ENCODE measurements at regions not wholly inside any gene's neighbourhood (a gene's known extent, or its start where the extent isn't known, plus 50 kb on each side); places are given as distances from the start of the nearest gene placed in this dataset.

- H2AFZ ChIP-seq (ENCODE audit: low read depth, low read length): no peak overlapping the region
- H3K36me3 ChIP-seq (ENCODE audit: insufficient read depth, low read length): no peaks in the 10 kb centered on the region
- no peak overlapping the region for H3K4me3 ChIP-seq (ENCODE audit: low read length)
- H3K27me3 ChIP-seq (ENCODE audit: insufficient read depth, low read depth, low read length): no peaks in the 10 kb centered on the region
- TF ChIP-seq EP300 (conservative IDR thresholded peaks at IDR 0.05; ENCODE audit: poor library complexity, severe bottlenecking) (peak; percentile 39), EZH2 (IDR thresholded peaks at IDR 0.05; ENCODE audit: borderline replicate concordance, insufficient read depth, low read length, poor library complexity, severe bottlenecking) (no peak), POLR2AphosphoS5 (IDR thresholded peaks at IDR 0.05) (peak; percentile 60)
- no peak overlapping the region for H3K9ac ChIP-seq (ENCODE audit: low read length)
- H4K20me1 ChIP-seq (ENCODE audit: insufficient read depth): no peaks in the 10 kb centered on the region
- H3K4me2 ChIP-seq (ENCODE audit: low read length): no peak overlapping the region
- H3K79me2 ChIP-seq (replicated peaks; ENCODE audit: insufficient read depth, low read length): no peaks in the 10 kb centered on the region
- H3F3A ChIP-seq (ENCODE audit: insufficient read depth, low read length, poor library complexity, severe bottlenecking): no peaks in the 10 kb centered on the region
- no peak overlapping the region for H3K27ac ChIP-seq (ENCODE audit: low read length)
- H3K9me3 ChIP-seq (ENCODE audit: low read length): no peaks in the 10 kb centered on the region
- H3K9me2 ChIP-seq (ENCODE audit: insufficient read depth, low read length): no peaks in the 10 kb centered on the region
Measured at GRCh38 chr12:43099691-43100163, 452.3 kb downstream of the ADAMTS20 start.

- Histone ChIP-seq H3K79me2 (replicated peaks; ENCODE audit: insufficient read depth, low read length) (no peaks in the 10 kb centered on the region), H3K9me3 (ENCODE audit: low read length) (no peaks in the 10 kb centered on the region), H3K9ac (ENCODE audit: low read length) (no peak overlapping the region), H3K27ac (ENCODE audit: low read length) (no peak overlapping the region), H3K27me3 (ENCODE audit: insufficient read depth, low read depth, low read length) (no peaks in the 10 kb centered on the region), H3K36me3 (ENCODE audit: insufficient read depth, low read length) (no peaks in the 10 kb centered on the region), H3K4me3 (ENCODE audit: low read length) (no peak overlapping the region), H2AFZ (ENCODE audit: low read depth, low read length) (no peak overlapping the region), H3F3A (ENCODE audit: insufficient read depth, low read length, poor library complexity, severe bottlenecking) (no peaks in the 10 kb centered on the region), H3K9me2 (ENCODE audit: insufficient read depth, low read length) (no peaks in the 10 kb centered on the region), H4K20me1 (ENCODE audit: insufficient read depth) (no peaks in the 10 kb centered on the region), H3K4me2 (ENCODE audit: low read length) (no peak overlapping the region)
- TF ChIP-seq SMC3 (conservative IDR thresholded peaks at IDR 0.05; ENCODE audit: poor library complexity): no peak
- no peak for TF ChIP-seq EZH2 (IDR thresholded peaks at IDR 0.05; ENCODE audit: borderline replicate concordance, insufficient read depth, low read length, poor library complexity, severe bottlenecking)
- no peak for TF ChIP-seq RAD21 (conservative IDR thresholded peaks at IDR 0.05)
- no peak for TF ChIP-seq TAF1 (IDR thresholded peaks at IDR 0.05; ENCODE audit: low read depth)
- TF ChIP-seq EP300 (conservative IDR thresholded peaks at IDR 0.05; ENCODE audit: poor library complexity, severe bottlenecking): no peak
- no peak for TF ChIP-seq CTCF (IDR thresholded peaks at IDR 0.05; ENCODE audit: poor library complexity, severe bottlenecking)
- TF ChIP-seq MXI1 (conservative IDR thresholded peaks at IDR 0.05; ENCODE audit: poor library complexity, severe bottlenecking): no peak
- no peak for TF ChIP-seq POLR2AphosphoS5 (IDR thresholded peaks at IDR 0.05)
- no peak for TF ChIP-seq REST (IDR thresholded peaks at IDR 0.05; ENCODE audit: borderline replicate concordance)
Measured at GRCh38 chr12:43098766-43099550, 453.0 kb downstream of the ADAMTS20 start.
